Thyroid gland (tissue), 4 donors: ENCODE measurements at regions not wholly inside any gene's neighbourhood (a gene's known extent, or its start where the extent isn't known, plus 50 kb on each side); places are given as distances from the start of the nearest gene placed in this dataset.
A peak's percentile ranks its signal among the peaks of the same experiment; 100 is the strongest.

Source experiments
- DNase-seq, 2 donors: peaks; one replicate each; pipeline ENCODE4 v3.0.0-alpha.2; 2019
- H3K27ac ChIP-seq, 3 donors: fragments of 200-600 bp; sonication (generic); 1 replicate in 2 of 3; 2 replicates in 1 of 3; pipeline ENCODE4 v1.5.1; 2016 to 2019; ENCODE audit warnings: mild to moderate bottlenecking in 1 of 3, moderate library complexity in 1 of 3
- H3K27me3 ChIP-seq: fragments of 200-600 bp; sonication (generic); one replicate; pipeline ENCODE4 v1.5.1; 2019
- H3K36me3 ChIP-seq, 2 donors: fragments of 200-600 bp; sonication (generic); one replicate each; pipeline ENCODE4 v1.5.1; 2016 to 2019
- H3K4me1 ChIP-seq, 2 donors: fragments of 200-600 bp; sonication (generic); one replicate each; pipeline ENCODE4 v1.5.1; 2017 to 2019
- H3K4me3 ChIP-seq, 3 donors: fragments of 200-600 bp; sonication (generic); replicated peaks in 1 of 3; 1 replicate in 2 of 3; 2 replicates in 1 of 3; pipeline ENCODE4 v1.5.1; 2016; ENCODE audit warnings: mild to moderate bottlenecking in 1 of 3
- H3K9me3 ChIP-seq: fragments of 200-600 bp; sonication (generic); one replicate; pipeline ENCODE4 v1.5.1; 2017
- POLR2A ChIP-seq, 2 donors: fragments of 450-650 bp; IDR thresholded peaks; one replicate each; pipeline ENCODE4 v1.6.1; 2017; ENCODE audit warnings: antibody characterized with exemption in 2 of 2, mild to moderate bottlenecking in 2 of 2, moderate library complexity in 1 of 2
- WGBS, 2 donors: methylation state at CpG; one replicate each; pipeline ENCODE4 v1.1.5; 2017; 5-methylcytosine and 5-hydroxymethylcytosine counted together
- intact Hi-C: fragments of 100-400 bp; cut with DNase I; formaldehyde crosslinking; loops from one replicate; pipeline ENCODE4 v1.15.1; 2023
- TF ChIP-seq, protein P1 (sequence below), 6 experiments: fragments of 200-600 bp in 3 of 6; fragments of 450-650 bp in 3 of 6; sonication (generic) in 3 of 6; IDR thresholded peaks; one replicate each; pipeline ENCODE4 v1.5.1; 2016 to 2019; ENCODE audit warnings: antibody characterized with exemption in 6 of 6, mild to moderate bottlenecking in 2 of 6, inconsistent platforms in 1 of 6, moderate library complexity in 1 of 6

DNA sequence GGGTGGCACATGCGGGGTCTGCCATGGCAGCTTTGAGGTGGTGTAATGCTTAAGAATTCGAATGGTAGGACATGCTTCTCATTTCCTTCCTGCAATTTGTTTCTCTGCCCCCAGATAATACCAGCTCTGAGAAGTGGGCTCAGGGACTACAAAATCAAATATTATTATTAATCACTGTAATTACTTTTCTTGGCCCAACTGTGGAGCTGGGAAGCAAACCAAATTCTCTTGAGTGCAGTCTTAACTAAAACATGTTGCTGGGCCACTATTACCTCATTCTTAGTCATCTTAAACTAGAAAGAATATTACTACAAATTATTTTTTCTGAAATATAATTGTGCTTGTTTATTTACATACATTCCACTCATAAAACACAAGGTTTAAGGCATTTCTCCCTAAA, 566.7 kb upstream of the NRP1 start:
- WGBS, 2 donors = 72 to 76% methylated on average over 2 of the region's 2 CpGs
- H3K4me1 ChIP-seq = peaks cover 0 to 6% of the 10 kb centered on the region in 2 donors
- no peaks in the 10 kb centered on the region for H3K27me3 ChIP-seq
- intact Hi-C loops = no loop called here
- H3K4me3 ChIP-seq = no peak overlapping the region
- no peaks in the 10 kb centered on the region for H3K36me3 ChIP-seq
- no peak for TF ChIP-seq POLR2A (IDR thresholded peaks at IDR 0.05)
- TF ChIP-seq, protein P1, sequence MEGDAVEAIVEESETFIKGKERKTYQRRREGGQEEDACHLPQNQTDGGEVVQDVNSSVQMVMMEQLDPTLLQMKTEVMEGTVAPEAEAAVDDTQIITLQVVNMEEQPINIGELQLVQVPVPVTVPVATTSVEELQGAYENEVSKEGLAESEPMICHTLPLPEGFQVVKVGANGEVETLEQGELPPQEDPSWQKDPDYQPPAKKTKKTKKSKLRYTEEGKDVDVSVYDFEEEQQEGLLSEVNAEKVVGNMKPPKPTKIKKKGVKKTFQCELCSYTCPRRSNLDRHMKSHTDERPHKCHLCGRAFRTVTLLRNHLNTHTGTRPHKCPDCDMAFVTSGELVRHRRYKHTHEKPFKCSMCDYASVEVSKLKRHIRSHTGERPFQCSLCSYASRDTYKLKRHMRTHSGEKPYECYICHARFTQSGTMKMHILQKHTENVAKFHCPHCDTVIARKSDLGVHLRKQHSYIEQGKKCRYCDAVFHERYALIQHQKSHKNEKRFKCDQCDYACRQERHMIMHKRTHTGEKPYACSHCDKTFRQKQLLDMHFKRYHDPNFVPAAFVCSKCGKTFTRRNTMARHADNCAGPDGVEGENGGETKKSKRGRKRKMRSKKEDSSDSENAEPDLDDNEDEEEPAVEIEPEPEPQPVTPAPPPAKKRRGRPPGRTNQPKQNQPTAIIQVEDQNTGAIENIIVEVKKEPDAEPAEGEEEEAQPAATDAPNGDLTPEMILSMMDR (IDR thresholded peaks at IDR 0.05) = no peak
- DNase-seq = no peak
- no peaks in the 10 kb centered on the region for H3K9me3 ChIP-seq
- H3K27ac ChIP-seq = peak overlapping the region in 1 of 3 donors; percentile 16

DNA sequence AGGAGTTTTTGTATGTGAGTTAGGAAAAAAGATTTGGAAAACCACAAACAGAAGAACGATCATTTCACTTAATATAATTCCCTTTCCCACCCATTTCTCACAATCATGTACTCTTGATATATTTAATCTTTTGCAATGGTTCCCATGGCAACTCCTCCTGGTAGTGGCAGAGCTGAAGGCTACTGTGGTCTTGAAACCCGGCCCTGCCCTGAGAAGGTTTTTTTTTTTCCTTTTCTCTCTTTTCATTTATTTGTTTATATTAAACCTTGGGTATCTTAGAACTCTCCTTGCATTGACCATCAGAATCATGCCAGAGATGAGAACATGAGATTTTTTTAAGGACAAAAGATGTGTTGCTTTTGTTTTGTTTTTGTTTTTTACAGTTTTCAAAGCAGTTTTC, 566.1 kb upstream of the NRP1 start:
- no peaks in the 10 kb centered on the region for H3K27me3 ChIP-seq
- H3K4me1 ChIP-seq = peaks cover 0 to 6% of the 10 kb centered on the region in 2 donors
- peak overlapping the region in 1 of 3 donors; percentile 16 for H3K27ac ChIP-seq
- H3K9me3 ChIP-seq = no peaks in the 10 kb centered on the region
- intact Hi-C loops = no loop called here
- TF ChIP-seq, protein P1 (IDR thresholded peaks at IDR 0.05) = no peak
- no peak for TF ChIP-seq POLR2A (IDR thresholded peaks at IDR 0.05)
- no peak for DNase-seq
- H3K4me3 ChIP-seq = no peak overlapping the region
- WGBS, 2 donors = 64 to 75% methylated on average over 2 of the region's 2 CpGs
- no peaks in the 10 kb centered on the region for H3K36me3 ChIP-seq

DNA sequence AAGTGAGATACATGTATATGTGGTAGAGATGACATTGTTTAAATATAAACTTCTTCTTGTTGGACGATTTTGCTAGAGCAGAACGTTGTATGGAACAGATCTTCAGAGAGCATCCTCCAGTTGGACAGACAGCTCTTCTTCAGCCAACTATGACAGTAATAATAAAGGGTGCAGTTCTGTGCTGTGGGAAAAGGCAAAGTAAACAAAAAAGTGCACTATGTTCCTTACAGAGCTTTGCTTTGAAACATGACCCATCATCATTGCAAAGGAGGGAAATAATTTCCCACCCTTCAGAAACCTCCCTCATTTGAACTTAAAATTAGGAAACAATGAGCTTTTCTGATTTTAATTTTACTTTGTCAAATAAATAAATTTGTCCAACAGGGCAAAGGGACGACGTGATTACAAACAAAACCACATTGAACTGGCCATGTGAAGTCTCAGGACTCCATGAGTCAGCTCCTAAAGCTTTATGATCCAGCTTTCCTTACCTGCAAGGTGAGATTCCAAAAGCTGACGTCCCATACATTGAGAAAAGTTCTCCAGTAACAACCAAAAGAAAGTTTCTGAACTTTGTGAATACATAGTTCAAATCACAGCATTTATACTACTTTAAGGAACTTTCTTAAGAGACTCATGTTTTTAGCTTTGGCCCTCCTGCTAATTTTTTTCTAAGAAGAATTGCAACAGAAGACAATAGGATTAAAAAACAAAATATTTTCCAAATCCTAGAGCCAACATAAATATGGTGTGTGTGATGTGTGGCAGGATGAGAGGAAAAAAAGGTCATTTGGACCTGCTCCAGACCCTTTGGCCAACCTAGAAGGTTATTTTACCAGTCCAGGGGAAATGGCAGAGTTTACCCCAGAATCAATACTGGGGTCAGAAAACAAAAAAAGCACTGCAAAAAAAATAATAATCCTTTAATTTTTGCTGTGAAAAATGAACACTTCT, 565.4 kb upstream of the NRP1 start:
- Histone ChIP-seq H3K36me3 (no peaks in the 10 kb centered on the region), H3K27me3 (no peaks in the 10 kb centered on the region), H3K4me1 (peaks cover 0 to 6% of the 10 kb centered on the region in 2 donors), H3K4me3 (no peak overlapping the region), H3K27ac (peak overlapping the region in 1 of 3 donors; percentile 16), H3K9me3 (no peaks in the 10 kb centered on the region)
- WGBS, 2 donors = 62 to 76% methylated on average over 5 of the region's 5 CpGs
- intact Hi-C loops = no loop called here
- TF ChIP-seq POLR2A (IDR thresholded peaks at IDR 0.05) = no peak
- TF ChIP-seq, protein P1 (IDR thresholded peaks at IDR 0.05) = no peak
- DNase-seq = no peak

DNA sequence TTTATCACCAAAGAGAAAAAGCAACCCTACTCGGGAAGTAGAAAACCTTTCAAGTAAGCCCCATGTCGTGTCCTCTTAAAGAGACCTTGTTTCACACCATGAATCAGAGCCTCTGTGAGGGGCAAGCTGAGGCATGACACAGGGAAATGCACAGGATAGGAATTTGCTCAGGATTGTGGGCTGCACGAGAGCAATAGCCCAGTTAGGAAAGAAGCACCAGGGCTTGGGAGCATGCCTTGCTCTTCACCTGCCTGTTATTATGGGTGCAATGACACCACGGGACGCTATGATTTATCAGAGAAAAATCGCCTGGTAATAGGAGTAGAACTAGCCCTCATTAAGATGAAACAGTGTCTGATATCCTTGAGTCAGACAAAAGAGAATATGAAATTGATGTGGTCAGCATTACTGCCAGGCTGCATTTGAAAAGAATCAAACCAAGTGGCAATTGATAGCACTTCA, 562.9 kb upstream of the NRP1 start:
- 67% methylated on average over 6 of the region's 6 CpGs for WGBS, 2 donors
- no peaks in the 10 kb centered on the region for H3K36me3 ChIP-seq
- TF ChIP-seq POLR2A (IDR thresholded peaks at IDR 0.05) = no peak
- TF ChIP-seq, protein P1 (IDR thresholded peaks at IDR 0.05) = no peak
- H3K4me3 ChIP-seq = no peak overlapping the region
- no peak overlapping the region for H3K27ac ChIP-seq
- no peaks in the 10 kb centered on the region for H3K9me3 ChIP-seq
- no peaks in the 10 kb centered on the region for H3K27me3 ChIP-seq
- DNase-seq = no peak
- H3K4me1 ChIP-seq = peaks cover 0 to 6% of the 10 kb centered on the region in 2 donors
- intact Hi-C loops = no loop called here

DNA sequence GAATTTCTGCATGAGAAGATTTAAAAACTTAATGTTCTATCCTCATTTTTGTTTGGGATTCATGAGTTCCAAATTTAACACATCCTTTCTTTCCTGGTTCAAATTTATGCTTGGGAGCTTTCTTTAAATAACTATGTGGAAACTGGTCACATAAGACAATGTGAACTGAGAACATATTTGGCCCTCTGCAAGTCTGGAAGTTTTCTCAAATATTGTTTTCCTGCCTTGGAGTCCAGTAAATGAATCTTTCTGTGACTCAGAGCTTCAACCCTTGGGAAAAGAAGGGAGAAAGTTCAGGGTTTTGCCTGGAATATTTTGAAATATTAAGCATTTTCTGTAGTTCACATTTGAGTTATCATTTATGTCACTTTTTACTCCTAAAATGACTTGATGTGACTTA, 559.0 kb upstream of the NRP1 start:
- TF ChIP-seq POLR2A (IDR thresholded peaks at IDR 0.05) = no peak
- TF ChIP-seq, protein P1 (IDR thresholded peaks at IDR 0.05) = no peak
- Histone ChIP-seq H3K9me3 (no peaks in the 10 kb centered on the region), H3K27me3 (no peaks in the 10 kb centered on the region), H3K4me3 (no peak overlapping the region), H3K27ac (no peak overlapping the region), H3K36me3 (no peaks in the 10 kb centered on the region), H3K4me1 (no peaks in the 10 kb centered on the region)
- intact Hi-C loops = no loop called here
- DNase-seq = no peak
